Heart left ventricle (tissue), 16 donors: ENCODE measurements at regions not wholly inside any gene's neighbourhood (a gene's known extent, or its start where the extent isn't known, plus 50 kb on each side); places are given as distances from the start of the nearest gene placed in this dataset.

ENCODE experiments used
- ATAC-seq, 4 donors: fragments of 200-7000 bp; cut with Tn5 transposase; one replicate each; pipeline ENCODE4 v1.9.1; 2020 to 2022; ENCODE audit warnings: moderate library complexity in 4 of 4, mild to moderate bottlenecking in 3 of 4, moderate number of reproducible peaks in 1 of 4
- DNase-seq, 5 donors: peaks; one replicate each; pipeline ENCODE4 v3.0.0-alpha.2; 2020
- H3K27ac ChIP-seq, 12 donors: fragments of 200-600 bp; sonication (generic) in 4 of 12; one replicate each; pipeline versions ENCODE4 v1.5.0 to v1.8.0; 2016 to 2022; ENCODE audit warnings: mild to moderate bottlenecking in 2 of 12
- H3K27me3 ChIP-seq, 9 donors: fragments of 200-600 bp; sonication (generic) in 2 of 9; one replicate each; pipeline versions ENCODE4 v1.5.1 to v1.8.0; 2016 to 2022; ENCODE audit warnings: mild to moderate bottlenecking in 3 of 9
- H3K36me3 ChIP-seq, 9 donors: fragments of 200-600 bp; sonication (generic) in 2 of 9; one replicate each; pipeline versions ENCODE4 v1.5.0 to v1.8.0; 2018 to 2022; ENCODE audit warnings: mild to moderate bottlenecking in 2 of 9
- H3K4me1 ChIP-seq, 12 donors: fragments of 200-600 bp; sonication (generic) in 4 of 12; one replicate each; pipeline versions ENCODE4 v1.5.0 to v1.8.0; 2016 to 2022; ENCODE audit warnings: mild to moderate bottlenecking in 3 of 12
- H3K4me3 ChIP-seq, 12 donors: fragments of 200-600 bp; sonication (generic) in 4 of 12; one replicate each; pipeline versions ENCODE4 v1.5.0 to v1.8.0; 2017 to 2022; ENCODE audit warnings: mild to moderate bottlenecking in 9 of 12, moderate library complexity in 4 of 12
- H3K9me3 ChIP-seq, 12 donors: fragments of 200-600 bp; sonication (generic) in 4 of 12; one replicate each; pipeline versions ENCODE4 v1.5.0 to v1.8.0; 2016 to 2022; ENCODE audit warnings: mild to moderate bottlenecking in 1 of 12
- CTCF ChIP-seq, 12 donors: fragments of 200-600 bp; sonication (generic) in 4 of 12; IDR thresholded peaks; one replicate each; pipeline versions ENCODE4 v1.5.0 to v1.8.0; 2018 to 2022; ENCODE audit warnings: antibody characterized with exemption in 12 of 12, mild to moderate bottlenecking in 5 of 12
- POLR2A ChIP-seq, 2 donors: fragments of 450-650 bp; IDR thresholded peaks; one replicate each; pipeline ENCODE4 v1.6.1; 2017; ENCODE audit warnings: antibody characterized with exemption in 2 of 2, mild to moderate bottlenecking in 2 of 2, moderate library complexity in 2 of 2
- WGBS, 4 donors: extraction: QIAGEN DNeasy Blood & Tissue Kit in 2 of 4; methylation state at CpG; one replicate each; pipeline versions ENCODE4 v1.1.5 to v1.1.7; 2013 to 2018; 5-methylcytosine and 5-hydroxymethylcytosine counted together
- intact Hi-C, 10 donors: fragments of 100-400 bp; cut with DNase I; formaldehyde crosslinking; loops; one replicate each; pipeline versions ENCODE4 v1.11.1 to v1.14.2; 2022
- donor health status: ischemic (EF 13 %, LVEDD 7.1; RV severe dilation, severe dysfunction).
- donor health status: healthy with polysubstance abuse.
- donor health status: DM: no; HTN: yes; CAD: no.
- donor health status: DM: no; HTN: no; CAD: no.
- donor health status: ischemic (EF 25% LVEDD 6.9; RV normal size, moderate dysfunction).
- donor health status: ischemic (EF 25% LVEDD 5.7; RV mildly dilated, moderate dysfunction).
- donor health status: healthy.
- donor health status: DM: yes; HTN: yes; CAD: no.
- donor health status: ischemic (EF 35%, LVEDD 5.7; RV mildly dilated, moderate dysfunction).
- donor health status: nonischemic (EF 11% LVEDD 7.7; RV severe dilation, severe dysfunction).
- donor health status: DM: yes; HTN: yes; CAD: no.
- donor health status: PGD.
- donor health status: ischemic (EF 29% LVEDD 5.4; RV normal size, mild dysfunction).
- donor health status: nonischemic (EF 23%, LVEDD 6.1; RV moderate dilation, normal function).

DNA sequence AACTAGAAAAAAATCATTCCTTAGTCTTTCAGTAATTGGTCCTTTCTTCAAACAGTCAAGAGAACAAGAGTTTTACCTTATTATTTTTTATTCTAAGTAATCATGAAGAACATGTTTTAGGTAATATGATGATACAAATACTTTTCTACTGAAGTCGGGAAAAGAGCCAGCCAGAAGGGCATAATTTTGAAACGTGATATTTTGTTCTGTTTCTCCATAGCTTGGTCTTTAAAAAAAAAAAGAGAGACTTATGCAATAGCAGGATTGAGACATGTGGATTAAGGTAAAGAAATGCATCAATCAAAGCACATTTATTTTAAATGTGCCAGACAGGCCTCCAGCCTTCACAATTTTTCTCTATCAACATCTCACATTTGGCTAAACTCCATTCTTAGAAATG lies 1016.8 kb downstream of the CNTNAP5 start:
- TF ChIP-seq POLR2A (IDR thresholded peaks at IDR 0.05): no peak
- TF ChIP-seq CTCF (IDR thresholded peaks at IDR 0.05): no peak
- H3K4me1 ChIP-seq: no peaks in the 10 kb centered on the region
- no peak for ATAC-seq
- H3K27ac ChIP-seq: no peak overlapping the region
- DNase-seq: no peak
- peaks cover 0 to 13% (median 0%) of the 10 kb centered on the region in 12 donors for H3K9me3 ChIP-seq
- WGBS, 4 donors: 66 to 72% (median 68%) methylated on average over 2 of the region's 2 CpGs
- intact Hi-C loops: no loop called here
- H3K27me3 ChIP-seq: no peaks in the 10 kb centered on the region
- H3K4me3 ChIP-seq: no peak overlapping the region
- no peaks in the 10 kb centered on the region for H3K36me3 ChIP-seq

GRCh38 chr2:125042727-125043126 lies 1017.6 kb downstream of the CNTNAP5 start:
- Histone ChIP-seq H3K4me3 (no peak overlapping the region), H3K4me1 (no peaks in the 10 kb centered on the region), H3K9me3 (peaks cover 0 to 7% (median 0%) of the 10 kb centered on the region in 12 donors), H3K27ac (no peak overlapping the region), H3K36me3 (no peaks in the 10 kb centered on the region), H3K27me3 (no peaks in the 10 kb centered on the region)
- intact Hi-C loops: no loop called here
- ATAC-seq (no peak), DNase-seq (no peak)
- TF ChIP-seq POLR2A (IDR thresholded peaks at IDR 0.05): no peak
- TF ChIP-seq CTCF (IDR thresholded peaks at IDR 0.05): no peak

DNA sequence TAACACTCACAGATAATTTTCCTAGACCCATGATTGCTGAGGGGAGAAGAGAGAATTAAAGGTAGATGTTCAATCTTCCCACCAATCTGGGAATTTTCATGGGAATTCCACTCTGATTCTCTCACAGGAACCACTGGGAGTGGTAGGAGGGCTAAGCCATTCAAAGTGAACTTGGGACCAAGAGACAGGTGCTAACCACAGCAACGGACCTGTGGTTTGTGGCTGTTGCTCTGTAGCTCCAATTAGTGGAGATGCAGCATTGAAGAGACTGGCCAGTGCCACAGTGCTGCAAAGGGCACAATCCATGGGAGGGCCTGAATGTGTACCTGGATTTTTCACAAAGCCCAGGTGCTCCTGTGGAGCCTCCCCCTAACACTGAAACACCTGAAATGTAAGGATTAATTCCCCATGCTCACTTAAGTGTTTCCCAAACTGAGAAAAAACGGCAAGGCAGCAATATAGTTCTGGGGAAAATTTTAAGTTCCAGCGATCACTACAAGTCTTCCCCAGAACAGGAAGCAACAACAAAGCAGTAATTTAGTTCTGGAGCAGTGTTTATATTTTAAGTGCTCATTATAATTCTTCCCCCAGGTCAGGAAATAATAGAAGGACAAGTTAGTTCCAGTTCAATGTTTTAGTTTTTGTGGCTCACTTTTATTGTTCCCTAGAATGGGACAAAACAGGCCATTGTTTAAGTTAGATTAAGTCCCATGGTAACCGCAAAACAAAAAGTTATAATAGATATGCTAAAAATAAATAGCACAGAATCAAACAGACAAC lies 1045.8 kb downstream of the CNTNAP5 start:
- TF ChIP-seq POLR2A (IDR thresholded peaks at IDR 0.05) (no peak), CTCF (IDR thresholded peaks at IDR 0.05) (no peak)
- H3K36me3 ChIP-seq: no peaks in the 10 kb centered on the region
- ATAC-seq: no peak
- peaks cover 0 to 30% (median 9%) of the 10 kb centered on the region in 12 donors for H3K9me3 ChIP-seq
- no peak overlapping the region for H3K4me3 ChIP-seq
- no peaks in the 10 kb centered on the region for H3K4me1 ChIP-seq
- H3K27me3 ChIP-seq: no peaks in the 10 kb centered on the region
- intact Hi-C loops: no loop called here
- no peak for DNase-seq
- no peak overlapping the region for H3K27ac ChIP-seq
- WGBS, 4 donors: 75 to 79% (median 77%) methylated on average over 4 of the region's 4 CpGs

- H3K4me3 ChIP-seq: no peak overlapping the region
- WGBS, 4 donors: 93 to 97% (median 94%) methylated on average over 3 of the region's 3 CpGs
- intact Hi-C loops: no loop called here
- H3K27ac ChIP-seq: no peak overlapping the region
- H3K27me3 ChIP-seq: no peaks in the 10 kb centered on the region
- H3K9me3 ChIP-seq: peaks cover 0 to 37% (median 9%) of the 10 kb centered on the region in 12 donors
- H3K36me3 ChIP-seq: no peaks in the 10 kb centered on the region
- TF ChIP-seq POLR2A (IDR thresholded peaks at IDR 0.05) (no peak), CTCF (IDR thresholded peaks at IDR 0.05) (no peak)
- H3K4me1 ChIP-seq: no peaks in the 10 kb centered on the region
- DNase-seq (no peak), ATAC-seq (no peak)
These were observed 1048.4 kb downstream of the CNTNAP5 start for GRCh38 chr2:125073440-125073839.
